Parathyroid adenoma (tissue), 2 donors: ENCODE measurements at regions not wholly inside any gene's neighbourhood (a gene's known extent, or its start where the extent isn't known, plus 50 kb on each side); places are given as distances from the start of the nearest gene placed in this dataset.

Experiments
- H2AFZ ChIP-seq: fragments of 300-600 bp; sonication (generic); one replicate; pipeline ENCODE4 v1.7.0; 2017; ENCODE audit warnings: antibody characterized with exemption, mild to moderate bottlenecking
- H3K27ac ChIP-seq: fragments of 300-600 bp; sonication (generic); one replicate; pipeline ENCODE4 v1.7.0; 2017
- H3K27me3 ChIP-seq: fragments of 300-600 bp; sonication (generic); one replicate; pipeline ENCODE4 v1.7.0; 2017; ENCODE audit warnings: low read length; ENCODE audit not compliant: control insufficient read depth, insufficient read depth
- H3K36me3 ChIP-seq: fragments of 300-600 bp; sonication (generic); one replicate; pipeline ENCODE4 v1.7.0; 2017; ENCODE audit warnings: low read length; ENCODE audit not compliant: control insufficient read depth, insufficient read depth
- H3K4me1 ChIP-seq: fragments of 300-600 bp; sonication (generic); one replicate; pipeline ENCODE4 v1.7.0; 2017; ENCODE audit warnings: control low read depth
- H3K4me2 ChIP-seq: fragments of 300-600 bp; sonication (generic); one replicate; pipeline ENCODE4 v1.7.0; 2017; ENCODE audit warnings: low read length
- H3K4me3 ChIP-seq: fragments of 300-600 bp; sonication (generic); one replicate; pipeline ENCODE4 v1.7.0; 2017; ENCODE audit warnings: low read depth, low read length
- H3K79me2 ChIP-seq: fragments of 300-600 bp; sonication (generic); one replicate; pipeline ENCODE4 v1.7.0; 2017; ENCODE audit warnings: control low read depth
- H3K9ac ChIP-seq: fragments of 300-600 bp; sonication (generic); one replicate; pipeline ENCODE4 v1.7.0; 2017; ENCODE audit warnings: mild to moderate bottlenecking
- H3K9me3 ChIP-seq: fragments of 300-600 bp; sonication (generic); one replicate; pipeline ENCODE4 v1.7.0; 2017; ENCODE audit warnings: low read length; ENCODE audit not compliant: control insufficient read depth
- CTCF ChIP-seq: fragments of 300-600 bp; sonication (generic); IDR thresholded peaks from one replicate; pipeline ENCODE4 v1.7.0; 2017; ENCODE audit warnings: antibody characterized with exemption, mild to moderate bottlenecking
- donor health status: primary hyperparathyroidism.

GRCh38 chr4:26058537-26058936, 144.5 kb downstream of the SMIM20 start:
- no peak overlapping the region for H2AFZ ChIP-seq
- H3K9me3 ChIP-seq, result no peaks in the 10 kb centered on the region
- H3K79me2 ChIP-seq, result no peaks in the 10 kb centered on the region
- no peaks in the 10 kb centered on the region for H3K36me3 ChIP-seq
- H3K4me2 ChIP-seq, result no peak overlapping the region
- no peak overlapping the region for H3K27ac ChIP-seq
- H3K4me3 ChIP-seq, result no peak overlapping the region
- no peak for TF ChIP-seq CTCF
- H3K27me3 ChIP-seq, result no peaks in the 10 kb centered on the region
- no peak overlapping the region for H3K9ac ChIP-seq
- no peaks in the 10 kb centered on the region for H3K4me1 ChIP-seq

- Histone ChIP-seq H3K36me3 (no peaks in the 10 kb centered on the region), H3K4me1 (no peaks in the 10 kb centered on the region), H3K9me3 (no peaks in the 10 kb centered on the region), H3K27me3 (no peaks in the 10 kb centered on the region), H3K4me3 (no peak overlapping the region), H3K79me2 (no peaks in the 10 kb centered on the region), H3K27ac (no peak overlapping the region), H3K9ac (no peak overlapping the region), H2AFZ (no peak overlapping the region), H3K4me2 (no peak overlapping the region)
- TF ChIP-seq CTCF, result no peak
Observed at GRCh38 chr4:26059391-26060154, 145.6 kb downstream of the SMIM20 start.

- H3K36me3 ChIP-seq, result no peaks in the 10 kb centered on the region
- no peaks in the 10 kb centered on the region for H3K27me3 ChIP-seq
- H3K4me3 ChIP-seq, result no peak overlapping the region
- no peaks in the 10 kb centered on the region for H3K79me2 ChIP-seq
- H3K4me1 ChIP-seq, result no peaks in the 10 kb centered on the region
- H3K9ac ChIP-seq, result no peak overlapping the region
- H3K4me2 ChIP-seq, result no peak overlapping the region
- no peak for TF ChIP-seq CTCF
- no peaks in the 10 kb centered on the region for H3K9me3 ChIP-seq
- no peak overlapping the region for H2AFZ ChIP-seq
- no peak overlapping the region for H3K27ac ChIP-seq
Observed at GRCh38 chr4:26060286-26060685, 146.3 kb downstream of the SMIM20 start.

- no peak for TF ChIP-seq CTCF
- Histone ChIP-seq H3K27ac (no peak overlapping the region), H3K9me3 (no peaks in the 10 kb centered on the region)
Observed at GRCh38 chr4:26061248-26061986, 147.4 kb downstream of the SMIM20 start.

More at GRCh38 chr4:26061248-26061986, 147.4 kb downstream of the SMIM20 start:
- no peak overlapping the region for H3K4me3 ChIP-seq
- no peak overlapping the region for H3K9ac ChIP-seq
- no peaks in the 10 kb centered on the region for H3K36me3 ChIP-seq
- no peaks in the 10 kb centered on the region for H3K4me1 ChIP-seq
- H3K4me2 ChIP-seq, result no peak overlapping the region
- no peaks in the 10 kb centered on the region for H3K27me3 ChIP-seq
- H2AFZ ChIP-seq, result no peak overlapping the region
- H3K79me2 ChIP-seq, result no peaks in the 10 kb centered on the region
